MM.1S (cell line): ENCODE measurements at regions not wholly inside any gene's neighbourhood (a gene's known extent, or its start where the extent isn't known, plus 50 kb on each side); places are given as distances from the start of the nearest gene placed in this dataset.
"Not testable (repeated sequence)": the region's sequence is repeated elsewhere in the genome, so short reads cannot be mapped to it uniquely, and the experiment has no call there.

ENCODE experiments used
- CTCF ChIP-seq: fragments of 300-600 bp; sonication (generic); IDR thresholded peaks from 2 replicates; pipeline ENCODE4 v1.5.1; 2016; ENCODE audit warnings: antibody characterized with exemption, low read length, mixed read lengths
- EZH2 ChIP-seq: fragments of 300-600 bp; sonication (generic); optimal IDR thresholded peaks from 2 replicates; pipeline ENCODE3; 2017; ENCODE audit warnings: low read depth, mild to moderate bottlenecking, antibody characterized with exemption, low read length, mixed read lengths

DNA sequence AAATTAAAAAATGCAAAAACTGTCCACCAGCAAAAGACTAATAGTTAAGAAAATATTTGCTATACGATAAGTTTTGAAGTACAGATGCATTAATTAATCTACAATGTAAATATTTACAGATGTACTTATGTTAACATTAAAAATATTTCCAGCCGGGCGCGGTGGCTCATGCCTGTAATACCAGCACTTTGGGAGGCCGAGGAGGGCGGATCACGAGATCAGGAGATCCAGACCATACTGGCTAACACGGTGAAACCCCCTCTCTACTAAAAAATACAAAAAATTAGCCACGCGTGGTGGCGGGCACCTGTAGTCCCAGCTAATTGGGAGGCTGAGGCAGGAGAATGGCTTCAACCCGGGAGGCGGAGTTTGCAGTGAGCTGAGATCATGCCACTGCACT, 982.8 kb downstream of the SLC6A15 start:
- TF ChIP-seq CTCF, EZH2: not testable (repeated sequence)
